Lower lobe of right lung (tissue), 2 donors: ENCODE measurements at regions not wholly inside any gene's neighbourhood (a gene's known extent, or its start where the extent isn't known, plus 50 kb on each side); places are given as distances from the start of the nearest gene placed in this dataset.

Experiments
- ATAC-seq, 2 donors: fragments of 200-7000 bp; cut with Tn5 transposase; one replicate each; pipeline ENCODE4 v1.9.1; 2020 to 2022; ENCODE audit warnings: mild to moderate bottlenecking in 2 of 2, moderate library complexity in 2 of 2
- DNase-seq: peaks from one replicate; pipeline ENCODE4 v3.0.0-alpha.2; 2020
- H3K27ac ChIP-seq: fragments of 200-600 bp; one replicate; pipeline ENCODE4 v1.8.0; 2022
- H3K27me3 ChIP-seq: fragments of 200-600 bp; one replicate; pipeline ENCODE4 v1.8.0; 2022; ENCODE audit warnings: low read depth
- H3K36me3 ChIP-seq: fragments of 200-600 bp; one replicate; pipeline ENCODE4 v1.8.0; 2022; ENCODE audit warnings: mild to moderate bottlenecking
- H3K4me1 ChIP-seq: fragments of 200-600 bp; one replicate; pipeline ENCODE4 v1.8.0; 2022
- H3K4me3 ChIP-seq: fragments of 200-600 bp; one replicate; pipeline ENCODE4 v1.8.0; 2022; ENCODE audit warnings: mild to moderate bottlenecking
- H3K9me3 ChIP-seq: fragments of 200-600 bp; one replicate; pipeline ENCODE4 v1.8.0; 2022
- CTCF ChIP-seq: fragments of 200-600 bp; IDR thresholded peaks from one replicate; pipeline ENCODE4 v1.8.0; 2022; ENCODE audit warnings: antibody characterized with exemption, mild to moderate bottlenecking
- intact Hi-C: fragments of 100-400 bp; cut with DNase I; formaldehyde crosslinking; loops from one replicate; pipeline ENCODE4 v1.11.0; 2022
- donor health status: DM: no; HTN: yes; CAD: no; lungs with severe emphysema.

- intact Hi-C loops: no loop called here
- no peak overlapping the region for H3K27ac ChIP-seq
- DNase-seq (no peak), ATAC-seq (no peak)
- H3K36me3 ChIP-seq: no peaks in the 10 kb centered on the region
- H3K27me3 ChIP-seq: no peaks in the 10 kb centered on the region
- no peak for TF ChIP-seq CTCF
- H3K9me3 ChIP-seq: no peaks in the 10 kb centered on the region
- no peak overlapping the region for H3K4me3 ChIP-seq
- H3K4me1 ChIP-seq: no peaks in the 10 kb centered on the region
These were observed 83.8 kb downstream of the LUZP4 start for GRCh38 chrX:115373308-115373707.

- TF ChIP-seq CTCF: no peak
- Histone ChIP-seq H3K4me3 (no peak overlapping the region), H3K9me3 (no peaks in the 10 kb centered on the region), H3K36me3 (no peaks in the 10 kb centered on the region), H3K27ac (no peak overlapping the region), H3K27me3 (no peaks in the 10 kb centered on the region), H3K4me1 (no peaks in the 10 kb centered on the region)
- intact Hi-C loops: no loop called here
- ATAC-seq (no peak), DNase-seq (no peak)
These were observed 89.0 kb downstream of the LUZP4 start for GRCh38 chrX:115378471-115378870.

GRCh38 chrX:115387327-115387726, 97.8 kb downstream of the LUZP4 start:
- Histone ChIP-seq H3K27me3 (no peaks in the 10 kb centered on the region), H3K4me3 (no peak overlapping the region), H3K36me3 (no peaks in the 10 kb centered on the region), H3K4me1 (no peaks in the 10 kb centered on the region), H3K27ac (no peak overlapping the region), H3K9me3 (no peaks in the 10 kb centered on the region)
- intact Hi-C loops: no loop called here
- no peak for DNase-seq
- no peak for ATAC-seq
- no peak for TF ChIP-seq CTCF

- no peak overlapping the region for H3K27ac ChIP-seq
- H3K9me3 ChIP-seq: no peaks in the 10 kb centered on the region
- intact Hi-C loops: no loop called here
- DNase-seq (no peak), ATAC-seq (no peak)
- TF ChIP-seq CTCF: no peak
- H3K36me3 ChIP-seq: no peaks in the 10 kb centered on the region
- no peaks in the 10 kb centered on the region for H3K27me3 ChIP-seq
- H3K4me1 ChIP-seq: no peaks in the 10 kb centered on the region
- H3K4me3 ChIP-seq: no peak overlapping the region
These were observed 99.4 kb downstream of the LUZP4 start for GRCh38 chrX:115388879-115389278.

GRCh38 chrX:115390078-115390477, 100.6 kb downstream of the LUZP4 start:
- H3K9me3 ChIP-seq: no peaks in the 10 kb centered on the region
- H3K27me3 ChIP-seq: no peaks in the 10 kb centered on the region
- no peak overlapping the region for H3K4me3 ChIP-seq
- intact Hi-C loops: no loop called here
- DNase-seq (no peak), ATAC-seq (no peak)
- H3K36me3 ChIP-seq: no peaks in the 10 kb centered on the region
- no peaks in the 10 kb centered on the region for H3K4me1 ChIP-seq
- no peak overlapping the region for H3K27ac ChIP-seq
- TF ChIP-seq CTCF: no peak

GRCh38 chrX:115392031-115392430, 102.5 kb downstream of the LUZP4 start:
- no peak overlapping the region for H3K27ac ChIP-seq
- DNase-seq (no peak), ATAC-seq (peak in 1 of 2 donors; percentile 34)

More at GRCh38 chrX:115392031-115392430, 102.5 kb downstream of the LUZP4 start:
- no peaks in the 10 kb centered on the region for H3K27me3 ChIP-seq
- H3K9me3 ChIP-seq: no peaks in the 10 kb centered on the region
- no peak overlapping the region for H3K4me3 ChIP-seq
- H3K36me3 ChIP-seq: no peaks in the 10 kb centered on the region
- intact Hi-C loops: no loop called here
- no peaks in the 10 kb centered on the region for H3K4me1 ChIP-seq
- no peak for TF ChIP-seq CTCF
